ENCODE measurements at regions not wholly inside any gene's neighbourhood (a gene's known extent, or its start where the extent isn't known, plus 50 kb on each side); places are given as distances from the start of the nearest gene placed in this dataset.

- CTCF ChIA-PET = no interaction called here
These were observed 368.8 kb downstream of the MEIS1 start for GRCh38 chr2:66803726-66804125.

GRCh38 chr2:66805016-66805865 lies 370.3 kb downstream of the MEIS1 start:
- POLR2A ChIA-PET = interaction anchor here (0.7 kb wide), 1 partner anchor 258 kb away, joined by 7 read pairs; no protein-coding TSS in a partner anchor
- CTCF ChIA-PET = no interaction called here
- H3K4me3 ChIP-seq (ENCODE audit: low read depth, low read length) = no peak overlapping the region

More at GRCh38 chr2:66803726-66804125, 368.8 kb downstream of the MEIS1 start:
- Histone ChIP-seq H3K36me3 (ENCODE audit: control insufficient read depth in 2 of 2, insufficient read depth in 1 of 2, low read length in 2 of 2) (no peaks in the 10 kb centered on the region), H3K9me3 (ENCODE audit: control insufficient read depth, insufficient read depth, low read depth, low read length) (no peaks in the 10 kb centered on the region), H3K4me1 (ENCODE audit: control insufficient read depth, insufficient read depth, low read length) (peaks cover 5% of the 10 kb centered on the region; the same call in 1 of the 2 replicates), H3K4me3 (ENCODE audit: low read depth, low read length) (no peak overlapping the region), H3K27ac (ENCODE audit: extremely low read depth, low read depth, low read length) (no peak overlapping the region)
- TF ChIP-seq GFI1B (tag by site-specific recombination; IDR thresholded peaks at IDR 0.05) (no peak), ZNF341 (tag by site-specific recombination; IDR thresholded peaks at IDR 0.05; ENCODE audit: low read depth) (no peak), ZNF146 (tag by site-specific recombination; IDR thresholded peaks at IDR 0.05) (no peak), ZNF311 (tag by site-specific recombination; IDR thresholded peaks at IDR 0.05; ENCODE audit: borderline replicate concordance) (no peak), ZFP37 (tag by site-specific recombination; IDR thresholded peaks at IDR 0.05) (no peak)
- POLR2A ChIA-PET = no interaction called here

More at GRCh38 chr2:66805016-66805865, 370.3 kb downstream of the MEIS1 start:
- Histone ChIP-seq H3K36me3 (ENCODE audit: control insufficient read depth in 2 of 2, insufficient read depth in 1 of 2, low read length in 2 of 2) (no peaks in the 10 kb centered on the region), H3K9me3 (ENCODE audit: control insufficient read depth, insufficient read depth, low read depth, low read length) (no peaks in the 10 kb centered on the region), H3K4me1 (ENCODE audit: control insufficient read depth, insufficient read depth, low read length) (peaks cover 5% of the 10 kb centered on the region; the same call in 1 of the 2 replicates), H3K27ac (ENCODE audit: extremely low read depth, low read depth, low read length) (no peak overlapping the region)
- TF ChIP-seq ZNF239 (tag by site-specific recombination; IDR thresholded peaks at IDR 0.05) = no peak
- no peak for TF ChIP-seq ZNF473 (tag by site-specific recombination; IDR thresholded peaks at IDR 0.05)
- no peak for TF ChIP-seq ZNF558 (tag by site-specific recombination; IDR thresholded peaks at IDR 0.05)
- TF ChIP-seq ZBTB11 (tag by site-specific recombination; conservative IDR thresholded peaks at IDR 0.05; ENCODE audit: low read depth) = no peak
- TF ChIP-seq ZNF629 (tag by site-specific recombination; IDR thresholded peaks at IDR 0.05) = no peak
- TF ChIP-seq ZNF211 (tag by site-specific recombination; IDR thresholded peaks at IDR 0.05; ENCODE audit: low read depth) = no peak
- TF ChIP-seq PRDM10 (tag by site-specific recombination; IDR thresholded peaks at IDR 0.05) = no peak
- TF ChIP-seq ZNF2 (tag by site-specific recombination; IDR thresholded peaks at IDR 0.05) = no peak
- TF ChIP-seq ZNF133 (tag by site-specific recombination; IDR thresholded peaks at IDR 0.05) = no peak
- no peak for TF ChIP-seq ZBTB7A (tag by site-specific recombination; IDR thresholded peaks at IDR 0.05; ENCODE audit: low read depth)
- no peak for TF ChIP-seq ATF2 (tag by site-specific recombination; IDR thresholded peaks at IDR 0.05; ENCODE audit: low read depth)
- no peak for TF ChIP-seq OSR2 (tag by site-specific recombination; IDR thresholded peaks at IDR 0.05)
- no peak for TF ChIP-seq ZNF423 (tag by site-specific recombination; IDR thresholded peaks at IDR 0.05)
- TF ChIP-seq ZNF645 (tag by site-specific recombination; IDR thresholded peaks at IDR 0.05) = no peak
- no peak for TF ChIP-seq ZNF768 (tag by site-specific recombination; IDR thresholded peaks at IDR 0.05)
- no peak for TF ChIP-seq ZNF157 (tag by site-specific recombination; IDR thresholded peaks at IDR 0.05)
